GM21447 (cell line): ENCODE measurements at regions not wholly inside any gene's neighbourhood (a gene's known extent, or its start where the extent isn't known, plus 50 kb on each side); places are given as distances from the start of the nearest gene placed in this dataset.
"Not testable (repeated sequence)": the region's sequence is repeated elsewhere in the genome, so short reads cannot be mapped to it uniquely, and the experiment has no call there.

Experiments used
- ATAC-seq: cut with Tn5 transposase; IDR thresholded peaks from one replicate; pipeline ENCODE4 v1.9.1; 2021; ENCODE audit not compliant: unreplicated experiment

DNA sequence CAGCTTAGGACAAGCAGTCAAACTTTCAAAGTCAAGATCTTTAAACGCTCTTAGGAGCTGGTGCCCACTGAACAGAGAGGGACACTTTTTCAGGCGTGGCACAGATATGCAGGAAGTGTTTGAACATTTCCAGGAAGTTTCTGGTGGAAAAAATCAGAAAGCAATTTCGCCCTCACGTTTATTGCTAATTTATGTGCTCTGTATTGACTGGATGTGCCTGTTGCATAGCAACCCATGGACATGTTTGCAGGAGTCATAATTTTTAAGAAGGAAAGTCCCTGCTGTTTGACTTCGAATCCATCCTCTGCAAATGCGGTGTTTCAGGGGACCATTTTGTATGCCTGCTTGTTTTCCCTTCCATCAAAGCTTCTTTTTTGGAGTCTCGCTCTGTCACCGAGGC lies 239.9 kb upstream of the IRF2BP2 start:
- no peak for ATAC-seq

DNA sequence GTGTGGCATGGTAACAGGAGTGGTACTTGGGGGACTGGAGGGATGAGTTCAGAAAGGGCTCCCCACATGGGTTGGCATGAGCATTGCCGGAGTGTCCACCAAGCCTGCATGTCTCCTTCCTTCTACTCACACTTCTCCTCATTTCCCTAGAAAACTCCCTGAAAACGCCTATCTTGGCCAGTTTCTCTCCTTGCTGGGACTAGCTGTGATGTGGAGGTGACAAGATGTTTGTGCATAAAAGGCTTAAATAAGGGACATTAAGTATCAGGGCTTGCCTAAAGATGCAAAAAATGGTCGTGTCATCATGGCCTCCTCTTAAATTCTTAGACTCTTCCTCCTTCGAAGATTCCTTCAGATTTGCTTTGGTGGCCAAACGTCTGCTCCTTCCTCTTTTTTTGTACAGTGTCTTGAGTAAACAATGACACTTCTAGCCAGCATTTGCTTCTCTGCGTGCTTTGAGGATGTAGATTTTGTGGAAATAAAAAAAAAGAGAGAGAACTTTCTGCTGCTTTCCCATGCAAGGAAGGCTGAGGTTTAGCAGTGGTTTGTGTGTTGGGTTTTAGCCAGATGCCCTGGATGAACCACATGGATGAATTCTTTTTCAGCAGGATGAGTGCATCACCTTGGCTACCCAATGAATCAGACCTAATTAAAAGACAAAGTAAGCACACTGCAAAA lies 239.1 kb upstream of the IRF2BP2 start:
- ATAC-seq: no peak

DNA sequence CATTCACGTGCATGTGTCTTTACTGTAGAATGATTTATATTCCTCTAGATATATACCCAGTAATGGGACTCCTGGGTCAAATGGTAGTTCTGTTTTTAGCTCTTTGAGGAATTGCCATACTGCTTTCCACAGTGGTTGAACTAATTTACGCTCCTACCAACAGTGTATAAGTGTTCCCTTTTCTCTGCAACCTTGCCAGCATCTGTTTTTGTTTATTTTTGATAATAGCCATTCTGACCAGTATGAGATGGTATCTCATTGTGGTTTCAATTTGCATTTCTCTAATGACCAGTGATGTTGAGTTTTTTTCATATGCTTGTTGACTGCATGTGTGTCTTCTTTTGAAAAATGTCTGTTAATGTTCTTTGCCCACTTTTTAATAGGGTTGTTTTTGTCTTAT lies 236.8 kb upstream of the IRF2BP2 start:
- ATAC-seq: not testable (repeated sequence)

DNA sequence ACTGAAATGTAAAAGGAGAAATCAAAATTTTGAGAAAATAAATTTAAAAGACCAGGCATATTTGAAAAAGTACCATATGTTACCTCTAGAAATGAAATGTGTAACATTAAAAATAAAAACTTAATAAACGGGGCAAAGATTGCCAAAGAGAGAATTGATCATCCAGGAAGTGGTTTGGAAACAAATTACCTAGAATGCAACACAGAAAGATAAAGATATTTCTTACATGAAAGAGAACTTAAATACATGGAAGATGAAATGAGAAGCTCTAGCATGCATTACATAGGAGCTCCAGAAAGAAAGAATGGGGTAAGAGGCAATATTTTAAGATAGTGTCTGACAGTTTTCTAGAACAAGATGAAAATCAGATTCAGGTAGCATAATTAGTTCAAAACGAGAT lies 235.9 kb upstream of the IRF2BP2 start:
- no peak for ATAC-seq

DNA sequence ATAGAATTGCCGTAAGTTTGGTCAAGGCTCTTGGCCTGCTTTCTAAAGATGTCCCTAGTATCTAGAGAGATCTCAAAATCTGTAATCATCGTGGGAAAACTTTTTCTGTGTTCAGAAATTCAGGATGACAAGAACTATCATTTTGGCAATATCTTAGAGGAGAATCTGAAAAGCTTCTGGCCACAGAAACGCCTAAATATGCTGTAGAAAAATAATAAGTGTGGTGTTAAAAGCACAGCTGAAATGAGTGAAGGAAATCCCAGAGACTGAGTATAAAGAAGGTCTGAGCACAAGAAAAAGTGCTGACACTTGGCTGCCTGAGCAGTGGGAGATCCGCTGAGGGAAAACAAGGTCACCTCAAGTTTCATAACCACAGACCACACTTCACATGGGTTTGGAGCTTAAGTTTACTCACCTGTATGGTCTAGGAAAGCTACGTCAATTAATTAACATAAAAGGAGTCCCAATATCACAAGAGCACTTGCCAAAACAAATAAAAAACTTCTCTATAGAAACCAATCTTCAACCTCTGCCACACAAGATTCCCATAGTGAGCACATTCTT lies 235.2 kb upstream of the IRF2BP2 start:
- no peak for ATAC-seq

DNA sequence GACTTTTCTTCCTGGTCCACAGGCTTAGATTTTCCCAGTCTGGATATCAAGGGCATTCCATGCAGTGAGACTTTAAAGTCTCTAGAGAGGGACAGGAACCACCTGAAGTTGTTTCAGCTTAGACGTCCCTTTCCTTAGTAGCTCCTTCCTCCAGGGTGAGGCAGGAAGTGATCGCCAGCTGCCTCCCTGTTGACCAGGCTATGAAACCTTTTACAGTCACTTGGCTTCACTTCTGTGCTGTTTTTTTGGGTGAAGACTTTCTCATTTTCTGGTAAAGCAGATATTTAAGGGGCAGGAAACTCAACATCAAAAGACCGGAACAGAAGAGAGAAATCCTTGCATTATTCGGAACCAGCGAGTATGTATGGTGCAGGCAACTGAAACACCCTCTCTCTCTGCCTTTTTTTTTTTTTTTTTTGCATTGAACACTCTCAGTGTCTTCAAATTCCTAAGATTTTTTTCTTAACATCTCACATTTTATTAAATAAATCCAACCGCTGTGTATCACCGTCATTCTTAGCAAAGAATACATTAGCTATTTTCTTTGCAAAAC lies 234.6 kb upstream of the IRF2BP2 start:
- ATAC-seq: no peak

DNA sequence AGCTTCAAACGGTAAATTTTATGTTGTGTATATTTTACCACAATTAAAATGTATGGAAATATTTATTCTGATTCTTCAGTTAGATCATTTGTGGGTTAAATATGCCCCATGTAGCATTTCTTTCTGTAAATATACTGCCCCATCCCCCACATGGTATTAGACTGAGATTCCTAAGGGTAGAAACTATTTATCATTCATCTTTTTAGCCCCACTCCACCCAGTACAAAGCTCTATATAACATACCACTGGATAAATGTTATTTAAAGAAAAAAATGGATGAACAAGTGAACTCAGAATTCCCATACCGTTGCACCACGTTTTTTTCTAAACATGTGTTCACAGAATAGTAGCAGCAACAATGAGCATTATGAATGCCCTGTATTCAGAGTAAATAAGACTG lies 234.0 kb upstream of the IRF2BP2 start:
- no peak for ATAC-seq

DNA sequence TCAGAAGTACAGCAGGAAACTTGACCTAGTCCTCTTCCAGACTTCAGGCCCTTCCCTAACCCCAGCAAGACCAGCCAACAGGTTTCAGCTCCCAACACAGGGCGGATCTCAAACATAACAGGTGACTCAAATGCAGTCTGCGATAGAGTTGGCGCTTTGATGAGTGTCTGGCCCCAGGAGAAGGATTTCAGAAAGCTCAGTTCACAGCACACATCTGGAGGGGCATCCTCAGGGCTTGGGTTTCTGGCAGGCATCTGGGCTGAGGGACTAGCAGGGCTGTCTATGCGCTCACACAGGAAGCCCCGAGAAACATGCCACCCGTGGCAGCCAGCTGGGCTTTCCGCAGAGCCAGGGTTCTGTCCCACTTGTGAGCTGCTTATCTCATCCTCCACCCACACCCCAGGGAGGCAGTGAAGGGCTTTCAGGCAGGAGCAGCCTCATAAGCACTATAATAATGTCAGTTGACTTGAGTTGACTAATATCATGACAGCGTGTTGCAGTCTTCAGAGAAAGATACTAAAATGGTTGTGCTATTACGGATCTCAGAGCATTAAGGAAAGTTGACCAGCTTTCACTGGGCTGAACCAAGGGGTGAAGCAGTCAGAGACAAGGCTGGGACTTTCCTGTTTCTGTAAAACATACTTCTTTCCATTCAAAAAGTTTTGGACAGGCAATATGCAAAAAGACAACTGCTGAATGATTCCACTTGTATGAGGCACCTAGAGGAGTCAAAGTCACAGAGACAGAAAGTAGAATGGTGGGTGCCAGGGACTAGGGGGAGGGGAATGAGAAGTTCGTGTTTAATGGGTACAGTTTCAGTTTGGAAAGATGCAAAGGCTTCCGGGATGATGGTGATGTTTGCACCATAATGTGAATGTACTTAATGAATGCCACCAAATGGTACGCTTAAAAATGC lies 233.0 kb upstream of the IRF2BP2 start:
- ATAC-seq: peak; percentile 72

DNA sequence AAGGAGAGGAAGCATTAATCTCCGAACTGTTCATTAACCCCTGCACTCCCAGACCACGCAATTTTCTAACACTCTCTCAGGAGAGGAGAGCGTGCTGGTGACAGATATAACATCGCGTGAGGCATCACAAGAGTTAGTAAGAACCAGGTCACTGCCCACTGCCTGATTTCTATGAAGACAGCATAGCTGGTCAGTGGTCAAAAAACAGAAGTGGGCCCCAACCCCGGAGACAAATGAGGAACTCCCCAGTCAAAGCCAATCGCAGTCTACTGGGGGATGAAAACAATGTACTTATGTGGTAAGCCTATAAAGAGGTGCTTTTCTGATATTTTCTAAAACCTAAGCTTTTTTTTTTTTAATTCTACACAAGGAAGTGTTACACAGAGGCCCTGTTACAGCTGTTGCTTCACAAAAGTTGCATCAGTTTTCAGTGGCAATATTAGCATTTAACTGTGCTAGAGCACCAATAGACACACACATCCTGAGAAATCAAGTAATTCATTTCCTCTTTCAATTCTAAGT lies 231.8 kb upstream of the IRF2BP2 start:
- no peak for ATAC-seq

DNA sequence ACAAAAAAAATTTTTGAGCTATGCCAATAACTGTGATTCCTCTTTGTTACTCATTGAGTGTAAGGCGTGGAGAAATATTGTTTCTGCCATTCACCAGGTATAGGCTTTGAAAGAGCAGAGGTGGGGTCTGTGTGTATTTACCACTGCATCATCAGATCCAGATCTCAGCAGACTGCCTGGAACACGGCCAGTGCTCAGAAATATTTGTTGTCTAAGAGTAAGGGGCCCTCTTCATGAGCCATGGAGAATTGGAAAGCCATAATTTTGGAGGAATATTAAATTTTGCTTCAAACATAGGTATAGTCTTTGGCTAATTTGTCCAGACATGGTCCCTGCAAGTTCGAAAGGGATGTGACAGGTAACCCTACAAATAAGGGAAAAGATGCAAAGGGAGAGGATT lies 231.3 kb upstream of the IRF2BP2 start:
- ATAC-seq: no peak

DNA sequence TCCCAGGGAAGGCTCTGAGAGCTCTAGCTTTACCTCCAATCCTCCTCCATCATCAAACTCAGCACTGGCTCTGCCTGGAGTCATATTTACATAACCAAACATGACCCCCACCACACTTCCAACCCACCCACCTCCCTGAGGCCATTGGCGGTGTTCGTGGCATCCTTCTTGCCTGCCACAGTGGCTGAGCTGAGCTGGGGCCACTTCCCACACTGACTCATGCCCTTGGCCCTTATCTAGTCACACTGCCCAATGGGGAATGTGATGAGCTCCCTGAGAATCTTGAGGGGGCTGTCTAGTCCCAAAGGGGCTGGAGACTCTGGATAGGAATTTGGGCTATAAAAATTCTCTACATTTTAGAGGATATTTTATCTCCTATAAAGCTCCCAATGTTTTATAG lies 230.9 kb upstream of the IRF2BP2 start:
- no peak for ATAC-seq

DNA sequence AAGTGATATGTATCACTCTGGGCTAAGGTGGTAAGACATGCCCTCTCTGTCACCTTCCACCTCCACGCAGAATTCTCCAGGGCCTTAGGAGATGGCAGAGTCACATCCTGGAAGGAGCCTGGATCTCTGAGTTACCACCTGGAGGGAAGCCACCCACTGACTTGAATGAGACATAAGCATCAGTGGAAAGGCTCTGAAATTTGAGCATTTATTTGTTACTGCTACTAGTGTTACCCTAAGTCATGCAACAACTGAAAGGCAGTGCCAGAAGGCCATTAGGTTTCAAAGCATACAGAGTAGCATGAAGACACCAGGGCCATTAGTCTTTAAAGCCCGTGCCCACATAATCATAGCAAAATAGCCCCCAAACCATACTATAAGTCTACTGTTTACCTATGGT lies 230.3 kb upstream of the IRF2BP2 start:
- ATAC-seq: no peak

DNA sequence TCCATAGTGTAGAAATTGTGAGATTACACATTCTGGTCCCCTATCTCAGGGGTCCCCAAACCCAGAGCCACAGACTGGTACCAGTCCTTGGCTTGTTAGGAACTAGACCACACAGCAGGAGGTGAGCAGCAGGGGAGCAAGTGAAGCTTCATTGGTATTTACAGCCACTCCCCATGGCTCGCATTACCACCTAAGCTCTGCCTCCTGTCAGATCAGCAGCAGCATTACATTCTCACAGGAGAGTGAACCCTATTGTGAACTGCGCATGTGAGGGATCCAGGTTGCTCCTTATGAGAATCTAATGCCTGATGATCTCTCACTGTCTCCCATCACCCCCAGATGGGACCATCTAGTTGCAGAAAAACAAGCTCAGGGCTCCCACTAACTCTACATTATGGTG lies 229.7 kb upstream of the IRF2BP2 start:
- no peak for ATAC-seq

DNA sequence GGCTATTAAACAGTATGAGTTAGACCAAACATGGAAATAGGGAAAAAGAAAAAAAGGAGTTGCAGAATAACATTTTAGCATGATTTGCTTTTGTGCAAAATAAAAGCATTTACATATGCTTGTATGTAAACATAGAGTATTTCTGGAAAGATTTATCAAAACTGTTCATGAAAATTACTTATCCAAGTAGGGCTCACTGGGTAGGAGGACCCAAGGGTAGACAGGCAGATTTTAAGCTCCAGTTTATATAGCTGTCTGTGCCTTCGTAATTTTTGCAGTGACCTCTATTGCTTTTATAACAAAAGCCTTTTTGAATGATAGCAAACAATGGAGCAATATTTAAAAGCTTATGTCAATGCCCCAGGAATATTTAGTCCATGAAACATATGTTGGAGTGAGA lies 228.8 kb upstream of the IRF2BP2 start:
- no peak for ATAC-seq

DNA sequence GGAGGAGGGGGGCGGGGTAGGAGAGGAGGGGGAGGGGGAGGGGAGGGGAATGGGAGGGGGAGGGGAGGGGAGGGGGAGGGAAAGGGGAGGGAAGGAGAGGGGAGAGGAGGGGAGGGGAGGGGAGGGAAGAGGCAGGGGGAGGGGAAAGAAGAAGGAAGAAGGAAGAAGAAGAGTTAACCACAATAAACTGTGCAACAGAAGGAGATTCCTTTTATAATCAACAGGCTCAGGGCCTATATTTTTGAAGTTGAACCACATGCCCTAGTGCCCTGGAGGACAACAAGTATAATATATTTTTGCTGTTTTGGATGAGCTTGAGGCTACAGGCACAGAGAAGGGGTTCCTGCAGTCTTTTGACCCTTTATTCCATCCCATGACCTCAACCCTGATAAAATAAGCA lies 228.2 kb upstream of the IRF2BP2 start:
- ATAC-seq: no peak

DNA sequence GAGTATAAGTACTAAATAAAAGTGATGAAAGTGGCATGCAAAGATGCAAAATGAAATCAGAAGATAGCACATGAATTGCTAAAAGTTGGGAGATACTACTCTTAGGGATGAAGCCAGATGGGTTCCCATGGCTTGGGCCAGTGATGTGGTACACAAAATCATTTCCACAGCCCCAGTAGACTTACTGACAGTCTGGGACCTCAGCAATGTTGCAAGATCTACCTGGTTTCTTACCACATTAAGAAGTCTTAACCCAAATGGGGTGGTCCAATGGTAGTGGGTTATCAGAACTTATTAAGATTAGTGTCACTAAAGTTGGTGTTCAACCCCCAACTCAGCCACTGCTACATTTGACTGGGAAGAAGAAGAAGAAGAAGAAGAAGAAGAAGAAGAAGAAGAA lies 227.7 kb upstream of the IRF2BP2 start:
- ATAC-seq: no peak

DNA sequence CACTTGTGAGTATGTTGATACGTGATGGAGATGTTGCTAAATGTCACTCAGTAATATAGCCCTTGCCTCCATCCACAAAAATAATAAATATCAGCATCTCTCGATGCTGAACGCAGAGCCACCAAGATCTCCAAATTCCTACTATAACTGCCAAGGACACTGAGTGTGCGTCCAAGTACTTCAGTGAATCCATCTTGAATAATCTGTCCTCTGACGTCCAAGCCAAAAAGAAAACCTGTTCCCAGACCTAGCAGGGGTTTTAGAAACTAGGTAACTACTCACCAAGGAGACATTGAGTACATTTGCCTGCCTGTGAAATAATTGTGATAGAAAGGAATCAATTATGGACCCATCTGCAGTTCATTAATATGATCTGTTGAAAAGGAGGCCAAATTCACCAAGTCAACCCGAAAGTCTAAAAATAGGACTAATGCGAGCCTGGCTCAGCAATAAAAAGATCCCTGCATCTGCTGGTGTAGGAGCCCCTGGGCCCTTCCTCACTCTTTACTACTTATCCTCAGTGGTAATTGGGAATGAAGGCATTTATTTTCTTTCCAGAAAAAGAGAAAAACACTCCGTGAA lies 226.9 kb upstream of the IRF2BP2 start:
- no peak for ATAC-seq

DNA sequence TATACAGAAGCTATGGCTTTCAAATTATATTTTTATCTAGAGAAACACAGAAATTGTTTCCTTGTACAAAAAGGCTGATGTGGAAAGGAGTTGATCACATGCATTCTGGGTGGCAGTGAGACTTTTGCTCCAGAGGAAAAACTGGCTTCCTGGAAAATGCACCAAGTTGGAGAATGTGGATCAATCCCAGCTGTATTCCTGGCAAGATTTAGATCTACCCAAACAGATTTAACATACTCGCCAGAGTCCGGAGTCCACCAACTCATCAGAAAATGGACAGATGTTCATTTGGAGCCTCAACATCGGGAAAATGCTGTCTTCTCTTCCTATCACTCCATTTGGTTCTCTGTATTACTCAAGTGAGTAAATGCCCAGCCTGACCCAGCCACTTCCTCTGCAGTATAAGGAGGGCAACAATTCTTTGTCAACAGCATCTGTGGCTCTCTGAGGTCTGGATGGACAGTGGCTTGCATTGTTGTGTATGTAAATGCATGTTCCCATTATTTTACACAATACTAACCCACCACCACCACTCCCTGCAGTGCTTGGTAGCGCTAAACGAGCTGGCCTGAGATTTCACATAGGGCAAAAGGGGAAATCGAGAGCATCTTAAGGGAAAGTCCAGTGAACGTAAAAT lies 226.2 kb upstream of the IRF2BP2 start:
- ATAC-seq: no peak

DNA sequence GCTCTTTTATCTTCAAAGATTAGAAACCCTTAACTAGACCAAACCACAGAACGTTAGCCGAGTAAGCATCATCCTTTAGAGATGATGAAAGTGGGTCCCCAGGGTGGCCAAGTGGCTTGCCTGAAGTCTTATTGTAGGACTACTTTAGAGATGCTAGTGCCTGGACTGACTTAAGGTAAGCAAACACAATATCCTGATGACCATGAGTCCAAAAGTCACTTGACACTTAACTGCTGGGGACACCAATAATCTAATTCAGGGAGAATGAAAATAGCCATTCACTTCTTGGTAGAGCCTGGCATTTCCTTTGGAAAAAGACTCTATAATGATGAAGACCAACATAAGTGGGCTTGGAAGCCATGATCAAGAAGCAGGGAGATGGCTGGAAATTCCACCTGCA lies 225.3 kb upstream of the IRF2BP2 start:
- ATAC-seq: no peak

DNA sequence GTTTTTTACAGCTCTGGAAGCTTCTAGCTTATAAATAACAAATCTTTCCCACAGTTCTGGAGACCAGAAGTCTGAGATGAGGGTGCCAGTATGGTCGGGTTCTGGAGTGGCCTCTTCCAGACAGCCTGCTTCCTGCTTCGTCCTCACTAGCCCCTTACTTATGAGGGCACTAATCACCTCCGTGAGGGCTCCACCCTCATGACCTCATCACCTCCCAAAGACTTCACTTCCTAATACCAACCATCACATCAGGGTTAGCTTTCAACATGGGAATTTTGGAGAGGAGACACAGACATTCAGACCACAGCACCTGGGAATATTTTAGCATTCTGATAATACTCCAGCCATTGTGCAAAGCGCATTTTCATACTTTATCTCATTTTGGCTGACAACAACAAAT lies 223.7 kb upstream of the IRF2BP2 start:
- no peak for ATAC-seq

DNA sequence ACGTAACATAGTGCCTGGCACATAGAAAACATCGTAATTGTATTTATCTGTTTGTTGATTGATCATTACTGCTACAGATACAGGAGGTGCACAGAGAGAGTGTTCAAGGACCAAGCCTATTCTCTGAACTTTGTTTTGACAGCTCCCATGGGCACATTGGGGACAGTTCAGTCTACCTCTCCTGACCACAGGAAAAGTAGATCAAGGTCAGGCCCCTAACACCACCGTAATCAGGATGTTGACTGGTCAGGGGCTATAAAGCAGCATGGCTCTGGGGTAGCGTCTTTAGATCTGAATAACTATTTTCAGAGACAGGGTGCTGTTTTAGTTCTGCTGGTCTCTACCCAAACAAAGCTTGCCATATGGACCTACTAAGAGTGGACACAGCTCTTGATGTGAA lies 223.1 kb upstream of the IRF2BP2 start:
- no peak for ATAC-seq
